Left lung (tissue), 4 donors: ENCODE measurements at regions not wholly inside any gene's neighbourhood (a gene's known extent, or its start where the extent isn't known, plus 50 kb on each side); places are given as distances from the start of the nearest gene placed in this dataset.
A peak's percentile ranks its signal among the peaks of the same experiment; 100 is the strongest.

Source experiments
- ATAC-seq: fragments of 200-7000 bp; cut with Tn5 transposase; one replicate; pipeline ENCODE4 v1.9.1; 2020; ENCODE audit warnings: moderate library complexity
- DNase-seq, 4 donors: peaks; one replicate each; pipeline ENCODE4 v3.0.0-alpha.2; 2013 to 2020
- H3K27ac ChIP-seq, 2 donors: fragments of 200-600 bp; sonication (generic) in 1 of 2; one replicate each; pipeline versions ENCODE4 v1.5.0 to v1.8.0; 2020 to 2021
- H3K27me3 ChIP-seq, 2 donors: fragments of 200-600 bp; sonication (generic) in 1 of 2; one replicate each; pipeline versions ENCODE4 v1.5.0 to v1.8.0; 2020 to 2021
- H3K36me3 ChIP-seq, 2 donors: fragments of 200-600 bp; sonication (generic) in 1 of 2; one replicate each; pipeline versions ENCODE4 v1.5.0 to v1.8.0; 2020 to 2021
- H3K4me1 ChIP-seq, 2 donors: fragments of 200-600 bp; one replicate each; pipeline ENCODE4 v1.8.0; 2021
- H3K4me3 ChIP-seq, 2 donors: fragments of 200-600 bp; sonication (generic) in 1 of 2; one replicate each; pipeline versions ENCODE4 v1.5.0 to v1.8.0; 2020 to 2021; ENCODE audit warnings: mild to moderate bottlenecking in 1 of 2
- H3K9me3 ChIP-seq, 2 donors: fragments of 200-600 bp; sonication (generic) in 1 of 2; one replicate each; pipeline versions ENCODE4 v1.5.0 to v1.8.0; 2020 to 2021
- intact Hi-C, 2 donors: fragments of 100-400 bp; cut with DNase I; formaldehyde crosslinking; loops; one replicate each; pipeline versions ENCODE4 v1.11.2 to v1.14.2; 2022
- TF ChIP-seq, protein P1 (sequence below), 2 donors: fragments of 200-600 bp; sonication (generic) in 1 of 2; IDR thresholded peaks; one replicate each; pipeline versions ENCODE4 v1.5.0 to v1.8.0; 2021; ENCODE audit warnings: antibody characterized with exemption in 2 of 2
- donor health status: DM: no; HTN: yes; CAD: no.
- donor health status: DM: no; HTN: no; CAD: no.

DNA sequence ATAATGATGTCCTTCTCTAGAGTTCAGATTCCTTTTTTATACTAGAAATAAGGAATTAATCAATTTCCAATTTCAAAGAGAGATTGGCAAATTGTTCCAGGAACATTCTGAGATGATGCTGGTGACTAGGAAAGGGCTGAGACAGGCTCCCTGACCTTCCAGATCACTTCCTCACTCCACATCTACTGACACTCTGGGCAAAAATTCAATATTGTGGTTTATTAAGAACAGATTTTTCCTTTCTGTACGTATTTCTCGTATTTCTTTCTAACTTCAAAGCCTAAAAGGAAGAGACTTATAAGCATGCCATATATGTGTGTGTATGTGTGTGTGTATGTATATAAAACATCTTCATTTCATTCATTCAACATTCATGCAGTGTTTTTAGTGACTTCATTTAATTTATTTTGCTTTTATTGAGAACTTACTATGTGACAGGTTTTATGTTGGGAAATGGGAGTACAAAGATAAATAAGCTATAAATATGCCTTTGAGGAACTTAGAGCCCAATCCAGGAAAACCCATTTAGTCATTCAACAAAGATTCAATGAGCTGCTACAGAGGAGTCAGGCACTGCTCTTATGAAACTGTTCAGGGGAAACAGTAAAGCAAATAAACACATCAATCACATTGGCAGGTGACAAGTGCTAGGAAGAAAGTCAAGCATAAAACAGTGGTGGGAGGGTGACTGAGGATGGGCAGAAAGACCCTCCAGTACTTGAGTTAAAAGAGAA lies 137.9 kb downstream of the RDH14 start:
- ATAC-seq: no peak
- H3K36me3 ChIP-seq: no peaks in the 10 kb centered on the region
- H3K4me1 ChIP-seq: no peaks in the 10 kb centered on the region
- intact Hi-C loops: no loop called here
- H3K9me3 ChIP-seq: no peaks in the 10 kb centered on the region
- H3K27ac ChIP-seq: peak overlapping the region in 1 of 2 donors; percentile 46
- H3K27me3 ChIP-seq: no peaks in the 10 kb centered on the region
- H3K4me3 ChIP-seq: no peak overlapping the region
- TF ChIP-seq, protein P1, sequence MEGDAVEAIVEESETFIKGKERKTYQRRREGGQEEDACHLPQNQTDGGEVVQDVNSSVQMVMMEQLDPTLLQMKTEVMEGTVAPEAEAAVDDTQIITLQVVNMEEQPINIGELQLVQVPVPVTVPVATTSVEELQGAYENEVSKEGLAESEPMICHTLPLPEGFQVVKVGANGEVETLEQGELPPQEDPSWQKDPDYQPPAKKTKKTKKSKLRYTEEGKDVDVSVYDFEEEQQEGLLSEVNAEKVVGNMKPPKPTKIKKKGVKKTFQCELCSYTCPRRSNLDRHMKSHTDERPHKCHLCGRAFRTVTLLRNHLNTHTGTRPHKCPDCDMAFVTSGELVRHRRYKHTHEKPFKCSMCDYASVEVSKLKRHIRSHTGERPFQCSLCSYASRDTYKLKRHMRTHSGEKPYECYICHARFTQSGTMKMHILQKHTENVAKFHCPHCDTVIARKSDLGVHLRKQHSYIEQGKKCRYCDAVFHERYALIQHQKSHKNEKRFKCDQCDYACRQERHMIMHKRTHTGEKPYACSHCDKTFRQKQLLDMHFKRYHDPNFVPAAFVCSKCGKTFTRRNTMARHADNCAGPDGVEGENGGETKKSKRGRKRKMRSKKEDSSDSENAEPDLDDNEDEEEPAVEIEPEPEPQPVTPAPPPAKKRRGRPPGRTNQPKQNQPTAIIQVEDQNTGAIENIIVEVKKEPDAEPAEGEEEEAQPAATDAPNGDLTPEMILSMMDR (IDR thresholded peaks at IDR 0.05): no peak
- no peak for DNase-seq

DNA sequence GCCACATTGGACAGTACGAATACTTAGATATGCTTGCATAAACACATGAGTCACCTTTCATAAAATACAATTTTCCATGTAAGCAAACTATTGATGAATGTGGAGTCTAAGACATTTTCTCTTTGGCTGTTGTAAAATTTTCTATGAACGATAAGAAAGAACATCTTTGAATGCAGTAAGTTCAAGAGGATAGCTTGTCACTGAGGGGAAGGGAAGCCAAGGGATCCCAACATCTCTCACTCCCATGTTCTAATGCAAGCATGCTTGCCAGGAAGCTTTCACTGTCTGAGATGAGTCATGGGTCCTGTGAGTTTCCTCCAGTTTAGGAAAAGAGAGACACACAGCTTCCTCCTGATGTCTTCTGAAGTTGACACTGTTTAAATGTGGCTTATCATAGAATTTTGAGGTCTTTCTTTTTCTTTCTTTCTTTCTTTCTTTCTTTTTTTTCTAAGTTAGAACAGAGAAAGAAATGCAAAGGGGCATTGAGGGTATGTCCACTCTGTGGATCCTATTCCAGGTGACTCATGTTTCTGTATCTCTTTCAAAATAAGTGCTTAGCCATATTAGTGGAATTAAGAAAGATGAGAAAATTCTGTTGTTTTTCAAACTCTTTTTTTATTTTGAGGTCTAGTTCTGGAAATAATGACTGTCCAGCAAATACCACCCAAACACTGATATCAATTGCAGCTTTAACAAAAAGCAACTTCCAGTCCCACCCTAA lies 146.6 kb downstream of the RDH14 start:
- intact Hi-C loops: no loop called here
- TF ChIP-seq, protein P1 (IDR thresholded peaks at IDR 0.05): no peak
- DNase-seq (peak in 3 of 4 donors; percentile 39 to 69 (median 53)), ATAC-seq (peak; percentile 79)
- peak overlapping the region in 1 of 2 donors; percentile 4 for H3K27ac ChIP-seq
- H3K9me3 ChIP-seq: no peaks in the 10 kb centered on the region
- no peaks in the 10 kb centered on the region for H3K36me3 ChIP-seq
- H3K4me3 ChIP-seq: no peak overlapping the region
- H3K4me1 ChIP-seq: no peaks in the 10 kb centered on the region
- no peaks in the 10 kb centered on the region for H3K27me3 ChIP-seq

DNA sequence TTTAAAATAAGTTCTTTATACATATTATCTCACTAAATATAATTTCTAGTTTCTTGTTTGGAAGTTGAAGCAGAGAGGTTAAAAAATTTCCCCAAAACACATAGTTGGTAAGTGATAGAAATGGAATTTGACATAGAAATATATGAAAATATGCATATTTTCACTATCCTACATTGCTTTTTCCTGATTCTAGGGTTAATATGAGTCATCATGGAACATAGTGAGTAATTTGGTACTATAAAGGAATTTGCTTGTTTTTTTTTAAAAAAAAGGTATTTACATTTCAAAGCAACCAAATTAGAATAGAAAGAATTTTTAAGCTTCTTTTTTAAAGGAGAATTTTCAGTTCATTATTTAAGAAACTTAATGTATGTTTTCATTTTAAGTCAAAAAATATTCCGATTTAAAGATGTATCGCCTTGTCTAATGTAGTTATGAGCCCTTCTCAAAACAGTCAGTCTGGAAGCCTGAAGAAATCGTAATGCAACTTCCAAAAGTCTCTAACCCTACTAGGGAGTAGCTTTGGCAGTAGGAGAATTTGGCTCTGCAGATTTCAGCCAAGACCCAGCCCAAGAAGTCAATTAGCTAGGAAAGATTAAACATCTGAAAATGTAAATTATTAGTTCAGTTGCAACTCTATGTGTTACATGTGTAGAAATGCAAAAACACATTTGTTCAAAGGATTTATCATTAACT lies 147.3 kb downstream of the RDH14 start:
- DNase-seq (peak in 2 of 4 donors; percentile 34 to 47), ATAC-seq (peak; percentile 59)
- no peaks in the 10 kb centered on the region for H3K4me1 ChIP-seq
- TF ChIP-seq, protein P1 (IDR thresholded peaks at IDR 0.05): no peak
- intact Hi-C loops: no loop called here
- H3K9me3 ChIP-seq: no peaks in the 10 kb centered on the region
- H3K36me3 ChIP-seq: no peaks in the 10 kb centered on the region
- H3K4me3 ChIP-seq: no peak overlapping the region
- H3K27me3 ChIP-seq: no peaks in the 10 kb centered on the region
- peak overlapping the region in 1 of 2 donors; percentile 4 for H3K27ac ChIP-seq

DNA sequence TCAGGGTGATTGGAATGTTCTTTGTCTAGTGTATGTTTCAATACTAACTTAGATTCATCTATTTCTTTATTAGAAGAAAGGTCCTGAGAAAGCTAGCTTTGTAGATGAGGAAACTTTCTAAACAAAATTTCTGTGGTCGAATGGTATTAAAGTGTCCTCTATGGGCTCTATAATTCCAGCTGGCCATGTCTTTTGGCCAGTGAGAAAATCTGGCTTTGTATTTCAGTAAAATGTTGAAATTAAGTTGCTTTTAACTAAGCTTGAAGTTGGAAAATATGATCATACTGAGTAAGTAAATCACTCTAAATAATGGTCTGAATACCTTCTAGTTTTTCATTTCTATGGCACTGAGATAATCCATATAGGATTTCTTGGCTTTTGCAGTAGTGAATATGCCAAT lies 148.8 kb downstream of the RDH14 start:
- no peak for ATAC-seq

More for the DNA sequence above, 148.8 kb downstream of the RDH14 start:
- TF ChIP-seq, protein P1 (IDR thresholded peaks at IDR 0.05): no peak
- DNase-seq: no peak
- H3K9me3 ChIP-seq: no peaks in the 10 kb centered on the region
- H3K27ac ChIP-seq: no peak overlapping the region
- no peaks in the 10 kb centered on the region for H3K4me1 ChIP-seq
- H3K27me3 ChIP-seq: no peaks in the 10 kb centered on the region
- H3K4me3 ChIP-seq: no peak overlapping the region
- intact Hi-C loops: no loop called here
- H3K36me3 ChIP-seq: no peaks in the 10 kb centered on the region
